Pancreas (tissue), 10 donors: ENCODE measurements at regions not wholly inside any gene's neighbourhood (a gene's known extent, or its start where the extent isn't known, plus 50 kb on each side); places are given as distances from the start of the nearest gene placed in this dataset.

Experiments
- ATAC-seq, 4 donors: fragments of 200-7000 bp; cut with Tn5 transposase; one replicate each; pipeline versions ENCODE4 v1.8.0 to v1.9.1; 2020; ENCODE audit warnings: mild to moderate bottlenecking in 4 of 4, moderate library complexity in 4 of 4
- DNase-seq, 6 donors: peaks; one replicate each; pipeline ENCODE4 v3.0.0-alpha.2; 2020
- FAIRE-seq: peaks from 2 replicates; lab custom pipeline; 2012; peaks lifted over from hg19 to GRCh38; lab: Jason Lieb, UNC
- H3K27ac ChIP-seq, 4 donors: fragments of 200-600 bp; sonication (generic); 1 replicate in 3 of 4; 2 replicates in 1 of 4; pipeline versions ENCODE4 v1.5.0 to v1.8.0; 2020
- H3K27me3 ChIP-seq, 4 donors: fragments of 200-600 bp; one replicate each; pipeline ENCODE4 v1.8.0; 2021
- H3K36me3 ChIP-seq, 3 donors: fragments of 200-600 bp; sonication (generic) in 1 of 3; one replicate each; pipeline versions ENCODE4 v1.5.0 to v1.8.0; 2020 to 2021
- H3K4me1 ChIP-seq, 3 donors: fragments of 200-600 bp; one replicate each; pipeline ENCODE4 v1.8.0; 2021
- H3K4me3 ChIP-seq, 4 donors: fragments of 200-600 bp; sonication (generic) in 2 of 4; one replicate each; pipeline versions ENCODE4 v1.5.0 to v1.8.0; 2020 to 2021
- H3K9me3 ChIP-seq, 4 donors: fragments of 200-600 bp; one replicate each; pipeline ENCODE4 v1.8.0; 2021
- WGBS, 2 donors: extraction: QIAGEN DNeasy Blood & Tissue Kit; methylation state at CpG; one replicate each; pipeline ENCODE4 v1.1.7; 2013; 5-methylcytosine and 5-hydroxymethylcytosine counted together
- intact Hi-C, 3 donors: fragments of 100-400 bp; cut with DNase I; formaldehyde crosslinking; loops; one replicate each; pipeline versions ENCODE4 v1.11.1 to v1.14.2; 2022
- TF ChIP-seq, protein P1 (sequence below), 4 donors: fragments of 200-600 bp; sonication (generic) in 3 of 4; IDR thresholded peaks; one replicate each; pipeline versions ENCODE4 v1.5.0 to v1.8.0; 2021; ENCODE audit warnings: antibody characterized with exemption in 4 of 4
- donor health status: healthy with polysubstance abuse.
- donor health status: DM: no; HTN: no; CAD: no; lungs with moderate emphysema.
- donor health status: DM: no; HTN: no; CAD: no.
- donor health status: control.
- donor health status: control.
- donor health status: Bipolar disorder and iron deficiency.
- donor health status: DM: yes; HTN: yes; CAD: no.
- donor health status: DM: no; HTN: no; CAD: no.
- donor health status: DM: no; HTN: no; CAD: no.
- donor health status: DM: yes; HTN: yes; CAD: no.

DNA sequence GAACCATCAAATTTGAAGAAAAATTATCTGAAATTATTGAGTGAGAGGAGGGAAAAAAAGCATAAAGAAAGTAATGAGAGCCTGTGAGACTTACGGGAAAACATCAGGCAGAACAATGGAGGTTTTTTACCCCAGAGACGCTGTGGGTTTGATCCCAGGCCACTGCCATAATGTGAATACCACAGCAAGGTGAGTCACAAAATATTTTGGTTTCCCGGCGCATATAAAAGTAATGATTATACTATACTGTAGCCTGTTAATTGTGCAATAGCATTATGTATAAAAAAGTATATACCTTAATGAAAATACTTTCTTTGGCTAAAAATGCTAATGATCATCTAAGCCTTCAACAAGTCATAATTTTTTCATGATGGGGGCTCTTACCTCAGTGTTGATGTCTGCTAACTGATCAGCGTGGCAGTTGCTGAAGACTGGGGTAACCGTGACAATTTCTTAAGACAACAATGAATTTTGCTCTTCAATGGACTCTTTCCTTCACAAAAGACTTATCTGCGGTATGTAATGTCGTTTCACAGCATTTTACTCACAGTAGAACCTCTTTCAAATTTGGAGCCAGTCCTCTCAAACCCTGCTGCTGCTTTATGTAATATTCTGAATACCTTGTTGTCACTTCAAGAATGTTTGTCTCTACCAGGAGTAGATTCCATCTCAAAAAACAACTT is 97.0 kb upstream of the FAM20C start:
- ATAC-seq: no peak
- no peak overlapping the region for H3K27ac ChIP-seq
- no peak for FAIRE-seq
- H3K4me1 ChIP-seq: no peaks in the 10 kb centered on the region
- no peaks in the 10 kb centered on the region for H3K9me3 ChIP-seq
- no peak overlapping the region for H3K4me3 ChIP-seq
- intact Hi-C loops: no loop called here
- TF ChIP-seq, protein P1, sequence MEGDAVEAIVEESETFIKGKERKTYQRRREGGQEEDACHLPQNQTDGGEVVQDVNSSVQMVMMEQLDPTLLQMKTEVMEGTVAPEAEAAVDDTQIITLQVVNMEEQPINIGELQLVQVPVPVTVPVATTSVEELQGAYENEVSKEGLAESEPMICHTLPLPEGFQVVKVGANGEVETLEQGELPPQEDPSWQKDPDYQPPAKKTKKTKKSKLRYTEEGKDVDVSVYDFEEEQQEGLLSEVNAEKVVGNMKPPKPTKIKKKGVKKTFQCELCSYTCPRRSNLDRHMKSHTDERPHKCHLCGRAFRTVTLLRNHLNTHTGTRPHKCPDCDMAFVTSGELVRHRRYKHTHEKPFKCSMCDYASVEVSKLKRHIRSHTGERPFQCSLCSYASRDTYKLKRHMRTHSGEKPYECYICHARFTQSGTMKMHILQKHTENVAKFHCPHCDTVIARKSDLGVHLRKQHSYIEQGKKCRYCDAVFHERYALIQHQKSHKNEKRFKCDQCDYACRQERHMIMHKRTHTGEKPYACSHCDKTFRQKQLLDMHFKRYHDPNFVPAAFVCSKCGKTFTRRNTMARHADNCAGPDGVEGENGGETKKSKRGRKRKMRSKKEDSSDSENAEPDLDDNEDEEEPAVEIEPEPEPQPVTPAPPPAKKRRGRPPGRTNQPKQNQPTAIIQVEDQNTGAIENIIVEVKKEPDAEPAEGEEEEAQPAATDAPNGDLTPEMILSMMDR (IDR thresholded peaks at IDR 0.05): no peak
- no peak for DNase-seq
- 80 to 87% methylated on average over 8 of the region's 8 CpGs for WGBS, 2 donors
- no peaks in the 10 kb centered on the region for H3K36me3 ChIP-seq
- H3K27me3 ChIP-seq: no peaks in the 10 kb centered on the region

DNA sequence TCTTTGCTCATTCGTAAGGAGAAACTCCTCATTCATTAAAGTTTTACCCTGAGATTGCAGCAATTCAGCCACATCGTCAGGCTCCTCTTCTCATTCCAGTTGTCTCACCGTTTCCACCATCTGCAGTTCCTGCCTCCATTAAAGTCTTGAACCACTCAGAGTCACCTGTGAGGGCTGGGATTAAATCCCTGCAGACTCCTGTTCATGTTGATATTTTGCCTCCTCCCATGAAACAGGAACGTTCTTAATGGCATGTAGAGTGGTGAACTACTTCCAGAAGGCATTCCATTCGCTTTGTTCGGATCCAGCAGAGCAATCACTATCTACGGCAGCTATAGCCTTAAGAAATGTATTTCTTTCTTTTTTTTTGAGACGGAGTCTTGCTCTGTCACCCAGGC is 96.5 kb upstream of the FAM20C start:
- FAIRE-seq (no peak), DNase-seq (no peak)
- intact Hi-C loops: no loop called here

GRCh38 chr7:96861-97260 is 95.5 kb upstream of the FAM20C start:
- ATAC-seq: no peak
- WGBS, 2 donors: 74 to 80% methylated on average over 6 of the region's 6 CpGs
- Histone ChIP-seq H3K4me3 (no peak overlapping the region), H3K4me1 (no peaks in the 10 kb centered on the region), H3K9me3 (no peaks in the 10 kb centered on the region), H3K27me3 (no peaks in the 10 kb centered on the region), H3K27ac (no peak overlapping the region), H3K36me3 (no peaks in the 10 kb centered on the region)
- TF ChIP-seq, protein P1 (IDR thresholded peaks at IDR 0.05): no peak
- FAIRE-seq: no peak
- intact Hi-C loops: no loop called here
- no peak for DNase-seq

More for the DNA sequence above, 96.5 kb upstream of the FAM20C start:
- Histone ChIP-seq H3K4me3 (no peak overlapping the region), H3K4me1 (no peaks in the 10 kb centered on the region), H3K27me3 (no peaks in the 10 kb centered on the region), H3K9me3 (no peaks in the 10 kb centered on the region), H3K27ac (no peak overlapping the region), H3K36me3 (no peaks in the 10 kb centered on the region)
- 65 to 67% methylated on average over 8 of the region's 8 CpGs for WGBS, 2 donors
- ATAC-seq: no peak
- TF ChIP-seq, protein P1 (IDR thresholded peaks at IDR 0.05): no peak

DNA sequence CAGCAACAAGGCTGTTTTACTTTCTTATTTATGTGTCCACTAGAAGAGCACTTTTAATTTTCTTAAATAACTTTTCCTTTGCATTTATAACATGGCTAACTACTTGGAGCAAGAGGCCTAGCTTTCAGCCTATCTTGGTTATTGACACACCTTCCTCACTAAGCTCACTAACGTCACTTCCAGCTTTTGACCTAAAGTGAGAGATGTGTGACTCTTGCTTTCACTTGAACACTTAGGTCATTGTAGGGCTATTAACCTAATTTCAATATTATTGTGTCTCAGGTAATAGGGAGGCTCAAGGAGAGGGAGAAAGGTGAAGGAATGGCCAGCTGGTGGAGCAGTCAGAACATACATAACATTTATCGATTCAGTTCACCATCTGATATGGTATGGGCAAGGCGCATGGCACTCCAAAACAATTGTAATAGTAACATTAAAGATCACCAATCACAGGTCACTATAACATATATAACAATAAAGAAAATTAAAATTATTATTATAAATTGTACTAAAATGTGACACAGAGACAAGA is 95.0 kb upstream of the FAM20C start:
- H3K4me1 ChIP-seq: no peaks in the 10 kb centered on the region
- intact Hi-C loops: no loop called here
- no peak overlapping the region for H3K27ac ChIP-seq
- no peak for FAIRE-seq
- no peak overlapping the region for H3K4me3 ChIP-seq
- no peaks in the 10 kb centered on the region for H3K9me3 ChIP-seq
- H3K36me3 ChIP-seq: no peaks in the 10 kb centered on the region
- no peak for DNase-seq
- 35 to 38% methylated on average over 3 of the region's 3 CpGs for WGBS, 2 donors
- no peaks in the 10 kb centered on the region for H3K27me3 ChIP-seq
- TF ChIP-seq, protein P1 (IDR thresholded peaks at IDR 0.05): no peak
- ATAC-seq: peak in 2 of 4 donors; percentile 51 to 67
